ENCODE measurements at regions not wholly inside any gene's neighbourhood (a gene's known extent, or its start where the extent isn't known, plus 50 kb on each side); places are given as distances from the start of the nearest gene placed in this dataset.

GRCh38 chr20:59483481-59483880 lies 120.9 kb upstream of the PHACTR3 start:
- FAIRE-seq: no peak
- BruUV-seq (replicated peaks): no TSS peak
- no peak for TF ChIP-seq MAX (IDR thresholded peaks at IDR 0.05; ENCODE audit: insufficient read depth, insufficient read length)

GRCh38 chr20:59484228-59484627 lies 120.1 kb upstream of the PHACTR3 start:
- FAIRE-seq: no peak
- POLR2A ChIA-PET: no interaction called here
- H3K36me3 ChIP-seq (ENCODE audit: control insufficient read depth in 2 of 2, extremely low read depth in 1 of 2, insufficient read depth in 2 of 2, low read length in 2 of 2): no peaks in the 10 kb centered on the region

More at GRCh38 chr20:59483481-59483880, 120.9 kb upstream of the PHACTR3 start:
- ChIA-PET POLR2A (no interaction called here), CTCF (interaction anchor here (1.8 kb wide), 1 partner anchor 12 kb away, joined by 5 read pairs; no protein-coding TSS in a partner anchor)
- Histone ChIP-seq H3K4me3 (replicated peaks in 1 of 3; ENCODE audit: insufficient read depth in 1 of 3, low read depth in 1 of 3, low read length in 3 of 3) (no peak overlapping the region), H3K27me3 (ENCODE audit: control insufficient read depth in 2 of 2, insufficient read depth in 2 of 2, low read length in 2 of 2) (no peaks in the 10 kb centered on the region), H2AFZ (ENCODE audit: low read depth, low read length) (no peak overlapping the region), H3K9me1 (replicated peaks; ENCODE audit: control insufficient read depth, extremely low read depth, insufficient read depth, low read length) (no peaks in the 10 kb centered on the region), H3K9me3 (replicated peaks; ENCODE audit: control insufficient read depth, insufficient read depth, low read length) (no peaks in the 10 kb centered on the region), H3K9ac (replicated peaks; ENCODE audit: extremely low read depth, insufficient read depth, low read length) (no peak overlapping the region), H3K4me2 (ENCODE audit: insufficient read depth, low read length) (no peak overlapping the region), H3K79me2 (ENCODE audit: control insufficient read depth, insufficient read depth, low read length) (no peaks in the 10 kb centered on the region), H3K4me1 (ENCODE audit: control insufficient read depth, extremely low read depth, insufficient read depth, low read length) (no peaks in the 10 kb centered on the region), H3K36me3 (ENCODE audit: control insufficient read depth in 2 of 2, extremely low read depth in 1 of 2, insufficient read depth in 2 of 2, low read length in 2 of 2) (no peaks in the 10 kb centered on the region), H3K27ac (ENCODE audit: insufficient read depth, low read depth, low read length) (no peak overlapping the region), H4K20me1 (replicated peaks; ENCODE audit: control insufficient read depth, extremely low read depth, insufficient read depth, low read length) (no peaks in the 10 kb centered on the region)
- DNase-seq (ENCODE audit: low read depth, low spot score): no peak
- dilution Hi-C loops (cut with MboI; ENCODE audit: extremely low pct_ligation_motif_present, low sequenced_read_pairs) (no loop called here), intact Hi-C loops (cut with micrococcal nuclease) (no loop called here)

More at GRCh38 chr20:59484228-59484627, 120.1 kb upstream of the PHACTR3 start:
- H4K20me1 ChIP-seq (replicated peaks; ENCODE audit: control insufficient read depth, extremely low read depth, insufficient read depth, low read length): no peaks in the 10 kb centered on the region
- no peak overlapping the region for H3K4me2 ChIP-seq (ENCODE audit: insufficient read depth, low read length)
- H3K9ac ChIP-seq (replicated peaks; ENCODE audit: extremely low read depth, insufficient read depth, low read length): no peak overlapping the region
- no peak overlapping the region for H3K4me3 ChIP-seq (replicated peaks in 1 of 3; ENCODE audit: insufficient read depth in 1 of 3, low read depth in 1 of 3, low read length in 3 of 3)
- dilution Hi-C loops (cut with MboI; ENCODE audit: extremely low pct_ligation_motif_present, low sequenced_read_pairs) (no loop called here), intact Hi-C loops (cut with micrococcal nuclease) (no loop called here)
- no peak for TF ChIP-seq POLR2AphosphoS5 (IDR thresholded peaks at IDR 0.05; ENCODE audit: insufficient read depth, low read depth, low read length)
- no peak for TF ChIP-seq MAX (IDR thresholded peaks at IDR 0.05; ENCODE audit: insufficient read depth, insufficient read length)
- TF ChIP-seq POLR2A (IDR thresholded peaks at IDR 0.05; ENCODE audit: low read depth, low read length): no peak
- no peak for TF ChIP-seq CTCF (IDR thresholded peaks at IDR 0.05; ENCODE audit: extremely low read depth in 1 of 2, insufficient read depth in 1 of 2, low read depth in 1 of 2, low read length in 2 of 2)
- no peak for TF ChIP-seq MYC (IDR thresholded peaks at IDR 0.05; ENCODE audit: low read depth, low read length)
- no peak for TF ChIP-seq GATA2 (IDR thresholded peaks at IDR 0.05; ENCODE audit: insufficient read depth, insufficient read length, low read depth, low read length)
- no peak for TF ChIP-seq EZH2 (IDR thresholded peaks at IDR 0.05; ENCODE audit: borderline replicate concordance, low read depth, low read length, severe bottlenecking)
- TF ChIP-seq JUN (IDR thresholded peaks at IDR 0.05; ENCODE audit: borderline replicate concordance, insufficient read depth, insufficient read length, low read depth): no peak
- TF ChIP-seq FOS (IDR thresholded peaks at IDR 0.05; ENCODE audit: borderline replicate concordance, insufficient read depth, low read length): no peak
- no peak for DNase-seq (ENCODE audit: low read depth, low spot score)
- no peaks in the 10 kb centered on the region for H3K4me1 ChIP-seq (ENCODE audit: control insufficient read depth, extremely low read depth, insufficient read depth, low read length)
- no peaks in the 10 kb centered on the region for H3K79me2 ChIP-seq (ENCODE audit: control insufficient read depth, insufficient read depth, low read length)
- no peaks in the 10 kb centered on the region for H3K9me3 ChIP-seq (replicated peaks; ENCODE audit: control insufficient read depth, insufficient read depth, low read length)
- no TSS peak for BruUV-seq (replicated peaks)
- no peaks in the 10 kb centered on the region for H3K9me1 ChIP-seq (replicated peaks; ENCODE audit: control insufficient read depth, extremely low read depth, insufficient read depth, low read length)
- H3K27ac ChIP-seq (ENCODE audit: insufficient read depth, low read depth, low read length): no peak overlapping the region
- H3K27me3 ChIP-seq (ENCODE audit: control insufficient read depth in 2 of 2, insufficient read depth in 2 of 2, low read length in 2 of 2): no peaks in the 10 kb centered on the region
- no peak overlapping the region for H2AFZ ChIP-seq (ENCODE audit: low read depth, low read length)
- CTCF ChIA-PET: interaction anchor here (1.8 kb wide), 1 partner anchor 12 kb away, joined by 5 read pairs; no protein-coding TSS in a partner anchor

All from endothelial cell of umbilical vein (primary cell).